ENCODE measurements at regions not wholly inside any gene's neighbourhood (a gene's known extent, or its start where the extent isn't known, plus 50 kb on each side); places are given as distances from the start of the nearest gene placed in this dataset.

GRCh38 chr6:154653853-154654252 lies 79.4 kb upstream of the SCAF8 start:
- TF ChIP-seq GATA2 (IDR thresholded peaks at IDR 0.05; ENCODE audit: low read depth, low read length): no peak
- no peak for TF ChIP-seq GATA3 (IDR thresholded peaks at IDR 0.05; ENCODE audit: low read depth, low read length)
